Neural progenitor cell (in vitro differentiated cells): ENCODE measurements at regions not wholly inside any gene's neighbourhood (a gene's known extent, or its start where the extent isn't known, plus 50 kb on each side); places are given as distances from the start of the nearest gene placed in this dataset.
"Not testable (repeated sequence)": the region's sequence is repeated elsewhere in the genome, so short reads cannot be mapped to it uniquely, and the experiment has no call there.

Experiments
- DNase-seq: peaks from one replicate; pipeline ENCODE4 v3.0.0-alpha.2; 2016; ENCODE audit warnings: low spot score
- H2AFZ ChIP-seq: fragments of 200-600 bp; sonication (generic); replicated peaks from 2 replicates; pipeline ENCODE4 v1.6.1; 2016; ENCODE audit warnings: antibody characterized with exemption
- H3F3A ChIP-seq: fragments of 200-600 bp; sonication (generic); 2 replicates; pipeline ENCODE4 v1.6.1; 2016; ENCODE audit warnings: antibody characterized with exemption, low read depth
- H3K27ac ChIP-seq: fragments of 200-600 bp; sonication (generic); 2 replicates; pipeline ENCODE4 v1.5.1; 2016; ENCODE audit warnings: mild to moderate bottlenecking
- H3K27me3 ChIP-seq: fragments of 200-600 bp; sonication (generic); 2 replicates; pipeline ENCODE4 v1.6.1; 2016; ENCODE audit warnings: mild to moderate bottlenecking, moderate library complexity
- H3K36me3 ChIP-seq: fragments of 200-600 bp; sonication (generic); 2 replicates; pipeline ENCODE4 v1.5.1; 2016
- H3K4me1 ChIP-seq: fragments of 200-600 bp; sonication (generic); 2 replicates; pipeline ENCODE4 v1.6.1; 2016; ENCODE audit warnings: mixed run types
- H3K4me2 ChIP-seq: fragments of 200-600 bp; sonication (generic); 2 replicates; pipeline ENCODE4 v1.6.1; 2016
- H3K4me3 ChIP-seq: fragments of 200-600 bp; sonication (generic); 2 replicates; pipeline ENCODE4 v1.5.1; 2016
- H3K79me2 ChIP-seq: fragments of 200-600 bp; sonication (generic); 2 replicates; pipeline ENCODE4 v1.6.1; 2016; ENCODE audit warnings: low read depth
- H3K9ac ChIP-seq: fragments of 200-600 bp; sonication (generic); 2 replicates; pipeline ENCODE4 v1.6.1; 2016
- H3K9me3 ChIP-seq: fragments of 200-600 bp; sonication (generic); 2 replicates; pipeline ENCODE4 v1.5.1; 2016; ENCODE audit warnings: low read depth
- H4K20me1 ChIP-seq: fragments of 200-600 bp; sonication (generic); 2 replicates; pipeline ENCODE4 v1.6.1; 2016; ENCODE audit warnings: low read depth
- H3K27ac Mint-ChIP-seq: 3 replicates; pipeline ENCODE4 v1.8.0; 2021; ENCODE audit warnings: mixed read lengths
- H3K27me3 Mint-ChIP-seq: 2 replicates; pipeline ENCODE4 v1.8.0; 2022; ENCODE audit warnings: low read depth, mild to moderate bottlenecking, inconsistent platforms, moderate library complexity, mixed read lengths; ENCODE audit not compliant: insufficient read depth
- H3K36me3 Mint-ChIP-seq: 3 replicates; pipeline ENCODE4 v1.8.0; 2021; ENCODE audit warnings: mixed read lengths
- H3K4me1 Mint-ChIP-seq: 3 replicates; pipeline ENCODE4 v1.8.0; 2021; ENCODE audit warnings: mixed read lengths
- H3K4me3 Mint-ChIP-seq: 3 replicates; pipeline ENCODE4 v1.8.0; 2021; ENCODE audit warnings: mild to moderate bottlenecking, moderate library complexity, mixed read lengths
- H3K9me3 Mint-ChIP-seq: 3 replicates; pipeline ENCODE4 v1.8.0; 2020; ENCODE audit warnings: mixed read lengths
- CTCF ChIP-seq: fragments of 200-600 bp; sonication (generic); IDR thresholded peaks from 2 replicates; pipeline ENCODE4 v1.5.1; 2017; ENCODE audit warnings: antibody characterized with exemption, mild to moderate bottlenecking
- EZH2 ChIP-seq: fragments of 200-600 bp; sonication (generic); IDR thresholded peaks from 2 replicates; pipeline ENCODE4 v1.6.1; 2017; ENCODE audit warnings: antibody characterized with exemption, mild to moderate bottlenecking, moderate library complexity
- EZH2phosphoT487 ChIP-seq: fragments of 200-600 bp; sonication (generic); IDR thresholded peaks from 2 replicates; pipeline ENCODE4 v1.6.1; 2017; ENCODE audit warnings: antibody characterized with exemption

- no peak overlapping the region for H3K4me2 ChIP-seq
- H3F3A ChIP-seq, result no peaks in the 10 kb centered on the region
- H3K27me3 Mint-ChIP-seq, result no peaks in the 10 kb centered on the region
- H3K27me3 ChIP-seq, result no peaks in the 10 kb centered on the region
- no peak overlapping the region for H3K9ac ChIP-seq
- peaks cover 8% of the 10 kb centered on the region for H3K4me1 ChIP-seq
- no peak overlapping the region for H3K27ac ChIP-seq
- no peak overlapping the region for H3K4me3 ChIP-seq
- no peaks in the 10 kb centered on the region for H3K79me2 ChIP-seq
- no peak for DNase-seq
- H3K36me3 Mint-ChIP-seq, result no peaks in the 10 kb centered on the region
- no peaks in the 10 kb centered on the region for H3K36me3 ChIP-seq
- H3K4me1 Mint-ChIP-seq, result peaks cover 3% of the 10 kb centered on the region
- H4K20me1 ChIP-seq, result no peaks in the 10 kb centered on the region
- no peak overlapping the region for H3K27ac Mint-ChIP-seq
- H3K9me3 Mint-ChIP-seq, result no peaks in the 10 kb centered on the region
- H2AFZ ChIP-seq, result no peak overlapping the region
- TF ChIP-seq EZH2phosphoT487 (no peak), CTCF (no peak), EZH2 (no peak)
- no peak overlapping the region for H3K4me3 Mint-ChIP-seq
- H3K9me3 ChIP-seq, result no peaks in the 10 kb centered on the region
Observed at GRCh38 chr6:144954241-144954556, 669.1 kb downstream of the UTRN start.

- H4K20me1 ChIP-seq, result no peaks in the 10 kb centered on the region
- TF ChIP-seq EZH2phosphoT487 (no peak), CTCF (no peak), EZH2 (no peak)
- H3K27me3 Mint-ChIP-seq, result no peaks in the 10 kb centered on the region
Observed at GRCh38 chr6:144955392-144955791, 670.3 kb downstream of the UTRN start.

GRCh38 chr6:144955859-144956258 lies 670.7 kb downstream of the UTRN start:
- no peaks in the 10 kb centered on the region for H3K27me3 ChIP-seq
- no peaks in the 10 kb centered on the region for H3K9me3 ChIP-seq
- no peak for DNase-seq
- TF ChIP-seq EZH2 (no peak), EZH2phosphoT487 (no peak)
- H3K36me3 Mint-ChIP-seq, result no peaks in the 10 kb centered on the region
- H4K20me1 ChIP-seq, result no peaks in the 10 kb centered on the region
- no peaks in the 10 kb centered on the region for H3K27me3 Mint-ChIP-seq
- H3K9me3 Mint-ChIP-seq, result no peaks in the 10 kb centered on the region
- H3K79me2 ChIP-seq, result no peaks in the 10 kb centered on the region
- H3K4me3 ChIP-seq, result no peak overlapping the region
- H3K27ac ChIP-seq, result no peak overlapping the region
- H3K27ac Mint-ChIP-seq, result no peak overlapping the region
- H3K9ac ChIP-seq, result no peak overlapping the region
- peaks cover 8% of the 10 kb centered on the region for H3K4me1 ChIP-seq
- no peaks in the 10 kb centered on the region for H3F3A ChIP-seq
- H3K4me2 ChIP-seq, result no peak overlapping the region
- H3K4me3 Mint-ChIP-seq, result no peak overlapping the region
- peaks cover 3% of the 10 kb centered on the region for H3K4me1 Mint-ChIP-seq
- no peak overlapping the region for H2AFZ ChIP-seq
- no peaks in the 10 kb centered on the region for H3K36me3 ChIP-seq

More at GRCh38 chr6:144955392-144955791, 670.3 kb downstream of the UTRN start:
- H3F3A ChIP-seq, result no peaks in the 10 kb centered on the region
- Mint-ChIP-seq H3K4me3 (no peak overlapping the region), H3K27ac (no peak overlapping the region), H3K4me1 (peaks cover 3% of the 10 kb centered on the region), H3K36me3 (no peaks in the 10 kb centered on the region), H3K9me3 (no peaks in the 10 kb centered on the region)
- H3K9ac ChIP-seq, result no peak overlapping the region
- H3K27ac ChIP-seq, result no peak overlapping the region
- no peak for DNase-seq
- no peak overlapping the region for H3K4me2 ChIP-seq
- H3K4me1 ChIP-seq, result peaks cover 8% of the 10 kb centered on the region
- no peaks in the 10 kb centered on the region for H3K9me3 ChIP-seq
- no peaks in the 10 kb centered on the region for H3K27me3 ChIP-seq
- H3K79me2 ChIP-seq, result no peaks in the 10 kb centered on the region
- no peak overlapping the region for H2AFZ ChIP-seq
- no peaks in the 10 kb centered on the region for H3K36me3 ChIP-seq
- H3K4me3 ChIP-seq, result no peak overlapping the region

- DNase-seq, H3K36me3 ChIP-seq, H3K27ac ChIP-seq, H3F3A ChIP-seq, H3K9ac ChIP-seq, H3K27me3 Mint-ChIP-seq, H3K4me3 Mint-ChIP-seq, H3K9me3 Mint-ChIP-seq, H3K27me3 ChIP-seq, H3K4me2 ChIP-seq, H3K4me1 ChIP-seq, H3K36me3 Mint-ChIP-seq, H3K9me3 ChIP-seq, H2AFZ ChIP-seq, H3K4me3 ChIP-seq, H4K20me1 ChIP-seq, H3K4me1 Mint-ChIP-seq, H3K27ac Mint-ChIP-seq, H3K79me2 ChIP-seq: not testable (repeated sequence)
Observed at GRCh38 chr6:144956697-144957096, 671.6 kb downstream of the UTRN start.
